ENCODE measurements at regions not wholly inside any gene's neighbourhood (a gene's known extent, or its start where the extent isn't known, plus 50 kb on each side); places are given as distances from the start of the nearest gene placed in this dataset.
A peak's percentile ranks its signal among the peaks of the same experiment; 100 is the strongest.
"Not testable (repeated sequence)": the region's sequence is repeated elsewhere in the genome, so short reads cannot be mapped to it uniquely, and the experiment has no call there.

DNA sequence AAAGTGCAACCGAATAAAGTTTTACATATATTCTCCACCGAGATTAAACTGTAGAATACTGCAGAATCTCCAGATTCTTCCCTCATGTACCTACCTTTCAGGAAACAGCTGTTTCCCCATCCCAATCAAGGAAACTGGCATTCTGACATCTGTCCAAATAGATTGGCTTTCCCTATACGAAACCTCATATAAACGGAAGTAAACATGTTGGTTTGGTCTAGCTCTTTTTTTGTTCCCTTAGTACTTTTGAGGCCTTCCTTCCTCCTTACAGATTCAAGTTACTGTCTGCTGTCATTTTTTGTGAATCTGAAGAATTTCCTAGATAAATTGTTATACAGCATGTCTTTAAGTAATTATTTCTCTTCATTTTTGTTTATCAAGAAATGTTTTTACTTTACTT lies 554.6 kb downstream of the RPIA start:
- in situ Hi-C loops (cut with HindIII; ENCODE audit: low pct_unique_long_range_greater_than_20kb, low sequenced_read_pairs); DNase-seq (ENCODE audit: low read depth, low spot score): not testable (repeated sequence)

DNA sequence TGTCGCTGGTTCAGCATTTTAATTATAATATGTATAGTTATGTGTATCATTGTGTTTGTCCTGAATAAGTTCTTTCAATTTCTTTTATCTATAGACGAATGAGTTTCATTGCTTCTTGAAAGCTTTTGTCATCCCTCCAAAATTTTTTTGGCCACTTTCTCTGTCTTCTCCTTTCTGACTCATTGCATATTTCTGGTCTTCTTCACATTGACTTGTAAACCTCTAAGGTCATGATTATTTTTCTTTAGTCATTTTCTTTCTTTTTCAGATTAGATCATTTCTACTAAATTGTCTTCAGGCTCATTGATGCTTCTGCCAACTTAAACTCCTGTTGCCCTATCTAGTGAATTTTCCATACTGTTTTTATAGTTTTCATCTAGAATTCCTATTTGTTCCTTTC lies 555.1 kb downstream of the RPIA start:
- DNase-seq (ENCODE audit: low read depth, low spot score); in situ Hi-C loops (cut with HindIII; ENCODE audit: low pct_unique_long_range_greater_than_20kb, low sequenced_read_pairs): not testable (repeated sequence)

DNA sequence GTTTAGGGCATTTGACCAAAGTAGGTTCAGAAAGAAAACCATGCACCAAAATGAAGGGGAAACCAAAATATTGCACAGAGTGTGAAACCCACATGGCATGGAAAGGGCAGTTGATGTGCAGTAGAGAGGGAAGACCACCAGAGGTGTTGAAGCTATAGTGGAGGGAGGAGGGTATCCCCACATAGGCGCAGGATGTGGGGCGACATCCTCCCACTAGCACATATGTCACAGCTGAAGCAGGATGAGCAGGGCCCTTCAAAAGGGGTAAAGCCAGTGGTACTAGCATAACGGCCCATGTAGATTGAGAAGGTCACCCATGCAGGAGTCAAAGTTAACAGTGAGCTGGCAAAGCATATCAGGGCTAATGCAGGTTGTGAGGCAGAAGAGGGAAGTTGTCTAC lies 563.5 kb downstream of the RPIA start:
- DNase-seq (ENCODE audit: low read depth, low spot score); in situ Hi-C loops (cut with HindIII; ENCODE audit: low pct_unique_long_range_greater_than_20kb, low sequenced_read_pairs): not testable (repeated sequence)

DNA sequence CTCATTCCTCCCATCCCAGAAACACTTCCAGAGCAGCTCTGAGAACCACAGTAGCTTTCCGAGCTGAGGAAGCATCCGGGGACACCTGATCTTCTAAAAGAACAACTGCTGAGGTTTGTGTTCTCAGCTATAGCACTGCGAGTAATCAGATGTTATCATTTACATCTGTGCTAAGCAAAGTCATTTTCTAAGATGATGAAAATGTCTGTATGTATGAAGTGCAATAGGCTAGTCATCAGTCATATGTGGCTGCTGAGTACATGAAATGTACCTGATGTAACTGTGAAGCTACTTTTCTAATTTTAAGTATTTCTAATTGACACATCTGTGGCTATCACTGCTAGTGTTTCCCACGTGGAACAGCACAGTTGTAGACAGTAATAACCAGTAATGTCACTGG lies 582.0 kb downstream of the RPIA start:
- in situ Hi-C loops (cut with HindIII; ENCODE audit: low pct_unique_long_range_greater_than_20kb, low sequenced_read_pairs): not testable (repeated sequence)

DNA sequence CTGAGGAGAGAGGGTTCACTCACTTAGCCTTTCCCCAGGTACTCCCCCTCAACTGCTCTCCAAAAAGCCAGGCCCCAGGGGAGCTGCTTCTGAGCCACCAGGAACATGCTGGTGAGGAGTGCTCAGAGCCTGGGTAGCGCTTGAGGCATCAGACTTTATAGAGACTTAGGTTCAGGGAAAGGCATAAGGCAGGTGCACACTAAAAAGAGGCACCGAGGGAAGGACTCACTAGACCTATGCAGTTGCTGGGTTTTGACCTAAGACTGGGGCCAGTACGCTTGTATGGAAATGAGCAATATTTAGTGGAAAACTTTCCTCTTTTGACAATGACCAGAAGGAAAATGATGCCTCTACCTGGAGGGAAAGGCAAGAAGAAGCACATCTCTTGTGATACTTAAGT lies 589.1 kb downstream of the RPIA start:
- DNase-seq (ENCODE audit: low read depth, low spot score); in situ Hi-C loops (cut with HindIII; ENCODE audit: low pct_unique_long_range_greater_than_20kb, low sequenced_read_pairs): not testable (repeated sequence)

More for the DNA sequence above, 582.0 kb downstream of the RPIA start:
- DNase-seq (ENCODE audit: low read depth, low spot score): not testable (repeated sequence)

DNA sequence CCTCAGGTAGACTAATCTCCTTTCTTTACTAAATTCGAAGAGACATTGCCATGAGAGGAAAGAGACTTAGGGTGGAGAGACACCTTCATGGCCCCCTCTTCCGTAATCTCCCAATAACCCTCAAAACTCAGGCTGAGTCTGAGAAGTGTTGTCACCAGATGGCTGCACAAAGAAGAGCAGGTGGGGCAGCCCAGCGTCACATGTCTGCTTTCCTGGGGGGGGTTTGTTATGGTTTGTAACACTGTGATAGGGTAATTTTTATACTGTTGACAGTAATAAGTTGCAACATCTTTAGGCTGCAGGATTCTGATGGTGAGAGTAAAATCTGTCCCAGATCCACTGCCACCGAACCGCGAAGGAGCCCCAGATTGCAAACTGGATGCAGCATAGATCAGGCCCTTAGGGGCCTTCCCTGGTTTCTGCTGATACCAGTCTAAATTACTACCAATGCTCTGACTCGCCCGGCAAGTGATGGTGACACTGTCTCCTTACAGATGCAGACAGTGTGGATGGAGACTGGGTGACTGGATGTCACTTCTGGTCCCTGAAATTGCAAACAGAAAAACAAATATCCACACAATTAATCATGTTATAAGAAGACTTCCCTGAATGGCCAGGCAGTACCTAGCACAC lies 595.1 kb downstream of the RPIA start:
- in situ Hi-C loops (cut with HindIII; ENCODE audit: low pct_unique_long_range_greater_than_20kb, low sequenced_read_pairs); DNase-seq (ENCODE audit: low read depth, low spot score): not testable (repeated sequence)

DNA sequence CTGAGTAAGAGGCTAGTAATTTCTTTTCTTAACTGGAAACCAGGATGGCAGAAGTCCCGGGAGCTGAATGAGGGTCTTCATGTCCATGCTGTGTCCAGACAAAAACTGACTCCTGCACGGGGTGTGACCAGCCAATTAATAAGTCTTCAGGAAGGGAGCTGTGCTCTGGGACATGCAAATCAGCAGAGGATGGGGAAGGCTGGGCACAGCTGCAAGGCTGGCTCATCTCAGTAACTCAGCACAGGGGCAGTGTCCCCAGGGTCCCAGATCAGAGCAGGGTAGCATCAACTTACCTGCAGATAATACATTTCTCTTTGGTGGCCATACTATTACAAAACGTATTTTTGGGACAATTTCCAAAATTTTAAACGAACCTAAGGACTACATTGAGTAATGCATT lies 595.6 kb downstream of the RPIA start:
- in situ Hi-C loops (cut with HindIII; ENCODE audit: low pct_unique_long_range_greater_than_20kb, low sequenced_read_pairs); DNase-seq (ENCODE audit: low read depth, low spot score): not testable (repeated sequence)

DNA sequence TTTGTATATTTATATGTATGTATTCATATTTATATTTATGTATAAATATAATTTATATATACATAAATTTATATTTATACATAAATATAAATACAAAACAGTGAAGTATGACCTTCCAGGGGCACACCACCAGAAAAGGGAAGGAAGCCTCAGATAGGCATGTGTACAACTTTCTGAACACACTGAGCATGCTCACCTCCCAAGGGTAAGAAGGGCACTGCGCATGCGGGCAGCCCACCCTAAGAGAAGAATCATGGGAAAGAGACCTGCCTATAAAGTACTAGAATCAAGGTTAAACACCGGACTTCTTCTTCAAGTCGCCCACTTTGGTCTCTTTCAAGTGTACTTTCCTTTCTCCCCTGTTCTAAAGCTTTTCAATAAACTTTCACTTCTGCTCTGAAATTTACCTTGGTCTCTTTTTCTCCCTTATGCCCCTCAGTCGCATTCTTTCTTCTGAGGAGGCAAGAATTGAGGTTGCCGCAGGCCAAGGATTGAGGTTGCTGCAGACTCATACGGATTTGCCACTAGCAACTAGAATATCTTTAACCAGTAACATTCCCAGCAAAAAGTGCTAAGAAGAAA lies 600.3 kb downstream of the RPIA start:
- in situ Hi-C loops (cut with HindIII; ENCODE audit: low pct_unique_long_range_greater_than_20kb, low sequenced_read_pairs); DNase-seq (ENCODE audit: low read depth, low spot score): not testable (repeated sequence)

DNA sequence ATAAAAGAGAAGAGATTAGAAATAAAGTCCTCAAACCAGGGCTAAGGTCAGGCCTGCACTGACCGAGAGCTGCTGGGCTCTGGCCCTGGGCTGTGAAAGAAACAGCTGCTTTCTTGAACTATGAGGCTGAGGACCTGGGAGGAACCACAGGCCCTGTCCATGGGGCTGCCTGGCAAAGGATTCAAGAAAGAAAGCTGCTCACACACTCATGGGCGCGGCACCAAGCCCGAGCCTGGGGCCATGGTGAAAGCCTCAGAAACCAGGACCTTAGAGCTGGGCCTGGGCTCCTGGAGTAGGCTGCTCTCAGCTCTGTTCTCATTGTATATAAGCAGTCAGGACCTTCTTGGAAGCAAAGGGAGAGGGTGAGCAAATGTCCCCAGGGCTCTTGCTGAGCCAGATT lies 601.9 kb downstream of the RPIA start:
- DNase-seq (ENCODE audit: low read depth, low spot score); in situ Hi-C loops (cut with HindIII; ENCODE audit: low pct_unique_long_range_greater_than_20kb, low sequenced_read_pairs): not testable (repeated sequence)

DNA sequence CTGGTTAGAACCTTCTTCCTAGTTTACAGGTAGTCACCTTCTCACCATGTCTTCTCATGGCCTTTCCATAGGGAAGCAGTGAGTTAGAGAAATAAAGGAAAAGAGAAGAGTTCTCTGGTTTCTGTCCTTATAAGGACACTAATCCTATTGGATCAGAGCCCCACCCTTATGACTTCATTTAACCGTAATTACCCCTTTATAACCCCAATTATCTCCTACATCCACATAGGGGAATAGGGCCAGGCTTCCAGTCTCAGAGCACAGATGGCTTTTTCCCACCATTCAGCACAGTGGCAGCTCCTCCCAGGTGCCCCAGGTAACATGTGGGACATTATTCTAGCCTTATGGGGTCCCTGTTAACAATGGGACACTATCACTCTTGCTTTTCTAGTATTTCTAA lies 602.9 kb downstream of the RPIA start:
- in situ Hi-C loops (cut with HindIII; ENCODE audit: low pct_unique_long_range_greater_than_20kb, low sequenced_read_pairs): not testable (repeated sequence)

DNA sequence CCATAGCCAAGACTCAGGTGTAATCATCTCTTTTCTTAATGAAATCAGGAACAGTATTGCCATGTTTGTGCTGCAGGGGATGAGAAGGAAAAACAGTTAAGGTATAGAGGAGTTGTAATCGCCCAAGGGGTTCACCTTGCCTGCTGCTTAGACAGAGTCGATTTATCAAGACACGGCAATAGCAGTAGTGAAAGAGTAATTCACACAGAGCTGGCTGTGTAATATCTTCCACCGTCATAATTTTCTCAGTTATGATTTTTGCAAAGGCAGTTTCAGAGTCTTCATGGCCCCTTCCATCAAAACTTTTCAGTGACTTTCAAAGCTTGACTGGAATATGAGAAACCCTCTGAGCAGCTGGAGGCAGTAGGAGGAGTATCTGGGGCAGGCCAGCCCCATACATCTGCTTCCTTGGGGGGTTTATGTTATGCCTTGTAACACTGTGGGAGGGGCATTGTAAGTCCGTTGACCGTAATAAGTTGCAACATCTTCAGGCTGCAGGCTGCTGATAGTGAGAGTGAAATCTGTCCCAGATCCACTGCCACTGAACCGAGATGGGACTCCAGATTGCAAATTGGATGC lies 605.4 kb downstream of the RPIA start:
- in situ Hi-C loops (cut with HindIII; ENCODE audit: low pct_unique_long_range_greater_than_20kb, low sequenced_read_pairs); DNase-seq (ENCODE audit: low read depth, low spot score): not testable (repeated sequence)

More for the DNA sequence above, 602.9 kb downstream of the RPIA start:
- not testable (repeated sequence) for DNase-seq (ENCODE audit: low read depth, low spot score)

DNA sequence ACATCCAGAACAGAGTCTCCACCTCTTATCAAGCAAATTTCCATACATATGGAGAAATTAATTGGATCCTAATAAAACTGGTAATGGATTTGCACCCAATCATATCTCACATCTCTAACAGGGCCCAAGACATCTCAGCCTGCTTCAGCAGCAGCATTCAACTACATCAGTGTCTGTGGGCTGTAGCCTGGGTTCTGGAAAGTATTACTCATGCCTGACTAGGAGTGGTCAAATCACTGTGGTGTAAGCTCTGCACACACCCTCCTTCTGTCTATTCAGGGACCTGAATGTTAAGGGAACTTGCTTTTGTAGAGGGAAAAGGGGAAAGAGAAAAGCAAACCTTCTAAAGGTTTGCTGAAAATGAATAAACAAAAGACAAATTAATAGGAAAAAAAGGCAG lies 607.7 kb downstream of the RPIA start:
- in situ Hi-C loops (cut with HindIII; ENCODE audit: low pct_unique_long_range_greater_than_20kb, low sequenced_read_pairs); DNase-seq (ENCODE audit: low read depth, low spot score): not testable (repeated sequence)

DNA sequence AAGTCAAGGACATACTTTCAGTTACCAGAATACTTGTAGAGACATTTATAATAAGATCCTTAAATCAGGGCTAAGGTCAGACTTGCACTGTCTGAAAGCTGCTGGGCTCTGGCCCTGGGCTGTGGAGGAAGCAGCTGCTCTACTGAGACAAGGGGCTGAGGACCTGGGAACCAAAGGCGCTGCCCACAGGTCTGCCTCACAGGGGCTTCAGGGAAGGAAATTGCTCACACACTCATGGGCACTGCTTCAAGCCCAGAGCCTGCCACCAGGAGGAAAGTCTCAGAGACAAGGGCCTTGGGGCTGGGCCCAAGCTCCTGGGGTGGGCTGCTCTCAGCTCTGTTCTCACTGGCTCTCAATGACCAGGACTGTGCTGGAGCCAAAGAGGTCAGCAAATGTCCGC lies 614.1 kb downstream of the RPIA start:
- DNase-seq (ENCODE audit: low read depth, low spot score); in situ Hi-C loops (cut with HindIII; ENCODE audit: low pct_unique_long_range_greater_than_20kb, low sequenced_read_pairs): not testable (repeated sequence)

DNA sequence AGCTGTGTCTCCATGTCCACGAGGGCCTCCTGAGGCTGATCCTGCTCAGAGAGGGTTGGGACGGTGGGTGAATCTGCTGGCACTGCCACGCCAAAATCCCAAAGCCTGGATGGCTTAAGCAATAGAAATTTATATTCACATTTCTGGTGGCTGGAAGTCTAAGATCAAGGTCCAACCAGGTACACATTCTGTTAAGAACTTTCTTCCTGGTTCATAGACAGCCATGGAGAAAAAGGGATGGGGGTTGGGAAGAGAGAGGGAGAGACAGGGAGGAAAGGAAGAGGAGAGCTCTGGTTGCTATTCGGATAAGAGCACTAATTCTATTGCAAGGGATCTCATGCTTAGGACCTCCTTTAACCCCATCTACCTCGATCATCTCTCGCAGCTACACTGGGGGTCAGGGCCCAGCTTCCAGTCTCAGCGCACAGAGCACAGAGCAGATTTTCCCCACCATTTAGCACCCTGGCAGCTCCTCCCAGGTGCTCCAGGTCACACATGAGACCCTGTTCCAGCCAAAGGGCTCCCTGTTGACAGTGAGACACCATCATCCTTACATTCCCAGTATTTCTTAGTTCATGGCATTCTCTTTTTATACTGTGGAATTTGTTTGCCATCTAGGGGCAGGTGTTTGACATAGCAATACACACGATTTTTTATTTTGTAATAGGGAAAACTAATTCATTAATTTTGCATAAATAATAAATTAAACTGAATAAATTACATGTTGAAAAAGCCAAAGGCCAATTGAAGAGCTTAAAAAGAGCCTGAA lies 615.6 kb downstream of the RPIA start:
- in situ Hi-C loops (cut with HindIII; ENCODE audit: low pct_unique_long_range_greater_than_20kb, low sequenced_read_pairs): not testable (repeated sequence)

DNA sequence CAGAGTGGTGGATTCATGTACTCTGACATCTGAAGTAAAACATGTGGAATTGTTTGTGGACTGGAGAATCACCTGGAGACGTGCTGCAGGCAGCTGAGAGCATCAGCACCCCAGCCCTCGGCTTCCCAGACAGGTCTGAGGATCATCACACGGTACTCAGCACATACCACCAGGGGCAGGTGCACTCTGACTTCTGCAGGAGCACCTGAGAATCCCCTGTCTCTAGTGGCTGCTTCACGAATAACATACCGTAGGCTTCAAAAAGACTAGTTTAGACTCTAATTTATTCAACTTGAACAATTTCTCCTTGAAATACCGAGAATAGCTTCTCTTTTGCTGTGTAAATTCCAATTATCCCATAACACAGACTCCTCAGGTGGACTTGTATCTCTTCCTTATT lies 627.5 kb downstream of the RPIA start:
- in situ Hi-C loops (cut with HindIII; ENCODE audit: low pct_unique_long_range_greater_than_20kb, low sequenced_read_pairs); DNase-seq (ENCODE audit: low read depth, low spot score): not testable (repeated sequence)

More for the DNA sequence above, 615.6 kb downstream of the RPIA start:
- peak; percentile 15 for DNase-seq (ENCODE audit: low read depth, low spot score)

DNA sequence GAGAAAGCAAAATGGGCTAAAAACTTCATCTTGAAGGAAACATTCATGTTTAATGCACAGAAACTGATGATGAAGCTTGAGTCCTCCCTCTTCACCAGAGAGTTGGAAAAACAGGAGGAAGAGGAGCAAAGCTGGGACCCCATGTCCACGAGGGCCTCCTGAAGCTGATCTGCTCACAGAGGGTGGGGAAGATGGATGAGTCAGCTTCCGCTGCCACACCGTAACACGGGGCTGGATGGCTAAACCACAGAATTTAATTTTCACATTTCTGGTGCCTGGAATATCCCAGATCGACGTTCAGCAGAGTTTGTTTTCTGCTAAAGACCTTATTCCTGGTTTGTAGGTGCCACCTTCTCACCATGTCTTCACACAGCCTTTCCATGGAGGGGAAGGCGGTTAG lies 634.4 kb downstream of the RPIA start:
- DNase-seq (ENCODE audit: low read depth, low spot score); in situ Hi-C loops (cut with HindIII; ENCODE audit: low pct_unique_long_range_greater_than_20kb, low sequenced_read_pairs): not testable (repeated sequence)

DNA sequence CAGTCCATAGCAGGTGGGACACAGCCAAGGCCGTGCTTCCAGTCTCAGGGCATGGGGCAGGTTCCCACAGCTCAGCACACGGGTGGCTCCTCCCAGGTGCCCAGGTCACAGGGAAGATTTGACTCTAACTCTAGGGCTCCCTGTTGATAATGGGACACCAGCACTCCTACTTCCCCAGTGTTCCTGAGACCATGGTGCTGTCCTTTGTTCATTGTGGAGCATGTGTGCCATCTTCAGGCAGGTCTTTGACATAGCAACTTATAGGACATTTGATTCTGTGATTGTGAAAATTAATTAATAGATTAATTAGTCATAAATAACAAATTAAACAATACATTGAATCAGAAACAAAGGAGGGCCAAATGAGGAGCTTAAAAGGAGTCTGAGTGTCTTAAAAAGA lies 635.0 kb downstream of the RPIA start:
- DNase-seq (ENCODE audit: low read depth, low spot score): peak; percentile 46
- in situ Hi-C loops (cut with HindIII; ENCODE audit: low pct_unique_long_range_greater_than_20kb, low sequenced_read_pairs): not testable (repeated sequence)

DNA sequence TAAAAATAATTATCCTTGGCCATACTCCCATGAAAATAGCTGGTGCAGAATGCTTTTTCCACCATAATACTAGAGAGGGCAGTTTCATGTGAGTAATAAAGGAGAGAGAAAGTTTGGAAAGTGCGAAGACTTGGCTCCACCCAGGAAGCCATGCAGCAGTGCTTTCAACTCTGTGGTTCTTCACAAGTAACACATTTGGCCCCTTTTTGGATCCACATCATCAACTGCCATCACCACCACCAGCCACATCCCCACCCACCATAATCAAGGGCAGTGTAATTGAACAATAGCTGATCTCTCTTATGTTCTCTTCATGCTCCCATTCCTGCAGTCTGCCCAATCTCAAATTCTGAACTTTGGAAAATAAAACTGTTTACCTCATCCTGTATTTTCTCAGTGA lies 637.3 kb downstream of the RPIA start:
- DNase-seq (ENCODE audit: low read depth, low spot score); in situ Hi-C loops (cut with HindIII; ENCODE audit: low pct_unique_long_range_greater_than_20kb, low sequenced_read_pairs): not testable (repeated sequence)

All from SK-MEL-5 (cell line).